ENCODE measurements at regions not wholly inside any gene's neighbourhood (a gene's known extent, or its start where the extent isn't known, plus 50 kb on each side); places are given as distances from the start of the nearest gene placed in this dataset.
"Not testable (repeated sequence)": the region's sequence is repeated elsewhere in the genome, so short reads cannot be mapped to it uniquely, and the experiment has no call there.

DNA sequence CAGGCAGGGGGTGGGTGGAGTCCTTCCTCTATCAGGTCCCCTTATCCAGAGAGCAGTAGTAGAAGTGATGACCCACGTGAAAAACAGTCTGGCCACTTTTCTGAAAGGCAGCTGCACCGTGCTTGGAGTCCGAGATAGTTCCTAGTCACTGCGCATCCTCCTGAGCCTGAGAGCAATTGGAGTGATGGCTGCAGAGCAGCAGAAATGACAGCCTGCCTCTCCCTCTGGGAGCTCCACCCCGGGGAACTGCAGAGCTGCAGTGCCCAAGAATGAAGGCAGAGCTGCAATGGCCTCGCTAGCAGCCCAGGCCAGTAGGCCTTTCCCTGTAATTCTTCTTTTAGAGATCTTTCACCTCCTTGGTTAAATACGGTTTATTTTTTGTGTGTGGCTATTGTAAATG, 82.6 kb downstream of the CETN3 start:
- Histone ChIP-seq H3K27ac (no peak overlapping the region), H3K4me1 (no peaks in the 10 kb centered on the region), H3K4me3 (no peak overlapping the region), H3K36me3 (no peaks in the 10 kb centered on the region), H3K9me3 (peaks cover 0 to 3% (median 0%) of the 10 kb centered on the region in 3 donors), H3K27me3 (no peaks in the 10 kb centered on the region)
- WGBS, 2 donors (ENCODE audit: low coverage in 1 of 2) = 66 to 68% methylated on average over 2 to 5 of the region's 7 CpGs
- no peak for ATAC-seq
- TF ChIP-seq CTCF (IDR thresholded peaks at IDR 0.05) (no peak), POLR2AphosphoS5 (IDR thresholded peaks at IDR 0.05) (no peak), POLR2A (IDR thresholded peaks at IDR 0.05) (no peak), EP300 (IDR thresholded peaks at IDR 0.05) (no peak)

DNA sequence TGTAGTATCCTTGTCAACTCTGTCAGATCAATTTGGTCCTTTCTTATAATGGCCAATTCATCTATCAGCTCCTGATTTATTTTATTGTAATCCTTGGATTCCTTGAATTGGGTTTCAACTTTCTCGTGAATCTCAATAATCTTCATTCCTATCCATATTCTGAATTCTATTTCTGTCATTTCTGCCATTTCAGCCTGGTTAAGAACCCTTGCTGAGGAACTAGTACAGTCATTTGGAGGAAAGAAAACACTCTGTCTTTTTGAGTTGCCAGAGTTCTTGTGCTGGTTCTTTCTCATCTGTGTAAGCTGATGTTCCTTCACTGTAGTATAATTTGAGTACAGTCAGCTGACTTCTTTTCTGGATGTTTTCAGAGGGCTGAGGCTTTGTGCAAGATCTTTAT, 84.5 kb downstream of the CETN3 start:
- TF ChIP-seq POLR2A (IDR thresholded peaks at IDR 0.05) = no peak
- H3K4me1 ChIP-seq = no peaks in the 10 kb centered on the region
- H3K36me3 ChIP-seq = no peaks in the 10 kb centered on the region
- H3K27me3 ChIP-seq = no peaks in the 10 kb centered on the region
- 80 to 94% methylated on average over 1 of the region's 1 CpG for WGBS, 2 donors (ENCODE audit: low coverage in 1 of 2)
- H3K9me3 ChIP-seq = peaks cover 0 to 18% (median 0%) of the 10 kb centered on the region in 3 donors
- no peak overlapping the region for H3K4me3 ChIP-seq
- no peak for ATAC-seq
- H3K27ac ChIP-seq = no peak overlapping the region

DNA sequence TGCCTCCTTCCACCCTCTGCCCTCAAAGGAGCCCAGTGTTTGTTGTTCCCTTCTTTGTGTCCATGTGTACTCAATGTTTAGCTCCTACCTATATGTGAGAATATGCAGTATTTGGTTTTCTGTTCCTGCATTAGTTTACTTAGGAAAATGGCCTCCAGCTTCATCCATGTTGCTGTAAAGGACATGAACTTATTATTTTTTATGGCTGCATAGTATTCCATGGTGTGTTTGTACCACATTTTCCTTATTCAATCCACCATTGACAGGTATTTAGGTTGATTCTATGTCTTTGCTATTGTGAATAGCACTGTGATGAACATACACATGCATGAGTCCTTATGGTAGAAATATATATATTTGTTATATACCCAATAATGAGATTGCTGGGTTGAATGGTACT, 89.2 kb downstream of the CETN3 start:
- not testable (repeated sequence) for H3K36me3 ChIP-seq

GRCh38 chr5:90312027-90312426, 97.5 kb downstream of the CETN3 start:
- Histone ChIP-seq H3K27ac (no peak overlapping the region), H3K9me3 (no peaks in the 10 kb centered on the region), H3K4me3 (no peak overlapping the region), H3K4me1 (no peaks in the 10 kb centered on the region), H3K36me3 (no peaks in the 10 kb centered on the region), H3K27me3 (no peaks in the 10 kb centered on the region)
- TF ChIP-seq CTCF (IDR thresholded peaks at IDR 0.05) (no peak), EP300 (IDR thresholded peaks at IDR 0.05) (no peak), POLR2A (IDR thresholded peaks at IDR 0.05) (no peak), POLR2AphosphoS5 (IDR thresholded peaks at IDR 0.05) (no peak)
- 89 to 98% methylated on average over 2 of the region's 2 CpGs for WGBS, 2 donors (ENCODE audit: low coverage in 1 of 2)
- ATAC-seq = no peak

More for the DNA sequence above, 89.2 kb downstream of the CETN3 start:
- peaks cover 0 to 18% (median 0%) of the 10 kb centered on the region in 3 donors for H3K9me3 ChIP-seq
- not testable (repeated sequence) for H3K27me3 ChIP-seq, H3K4me3 ChIP-seq, H3K27ac ChIP-seq, ATAC-seq, H3K4me1 ChIP-seq

DNA sequence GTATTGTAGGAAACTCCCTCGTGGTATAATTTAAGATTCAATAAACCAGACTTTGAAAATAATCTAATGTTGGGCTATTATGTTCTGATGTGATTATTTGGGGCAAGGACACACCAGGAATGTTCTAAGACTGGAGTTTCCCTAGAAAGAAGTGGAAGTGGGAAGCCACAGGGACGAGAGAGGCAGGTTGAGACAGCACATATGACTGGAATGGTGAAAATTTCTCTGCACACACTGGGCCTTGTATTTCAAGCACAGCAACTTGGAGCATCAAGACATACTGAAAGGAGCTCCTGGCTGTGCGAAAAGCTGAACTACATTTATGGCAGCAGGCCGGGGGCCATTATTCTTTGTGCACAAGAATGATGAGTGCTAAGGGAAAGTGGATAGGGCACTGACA, 98.2 kb downstream of the CETN3 start:
- H3K4me3 ChIP-seq = no peak overlapping the region
- no peaks in the 10 kb centered on the region for H3K4me1 ChIP-seq
- no peaks in the 10 kb centered on the region for H3K36me3 ChIP-seq
- H3K27me3 ChIP-seq = no peaks in the 10 kb centered on the region
- H3K27ac ChIP-seq = no peak overlapping the region
- WGBS, 2 donors (ENCODE audit: low coverage in 1 of 2) = 38 to 88% methylated on average over 4 of the region's 4 CpGs
- no peak for ATAC-seq
- no peaks in the 10 kb centered on the region for H3K9me3 ChIP-seq
- TF ChIP-seq POLR2A (IDR thresholded peaks at IDR 0.05) (no peak), POLR2AphosphoS5 (IDR thresholded peaks at IDR 0.05) (no peak), EP300 (IDR thresholded peaks at IDR 0.05) (no peak), CTCF (IDR thresholded peaks at IDR 0.05) (no peak)

DNA sequence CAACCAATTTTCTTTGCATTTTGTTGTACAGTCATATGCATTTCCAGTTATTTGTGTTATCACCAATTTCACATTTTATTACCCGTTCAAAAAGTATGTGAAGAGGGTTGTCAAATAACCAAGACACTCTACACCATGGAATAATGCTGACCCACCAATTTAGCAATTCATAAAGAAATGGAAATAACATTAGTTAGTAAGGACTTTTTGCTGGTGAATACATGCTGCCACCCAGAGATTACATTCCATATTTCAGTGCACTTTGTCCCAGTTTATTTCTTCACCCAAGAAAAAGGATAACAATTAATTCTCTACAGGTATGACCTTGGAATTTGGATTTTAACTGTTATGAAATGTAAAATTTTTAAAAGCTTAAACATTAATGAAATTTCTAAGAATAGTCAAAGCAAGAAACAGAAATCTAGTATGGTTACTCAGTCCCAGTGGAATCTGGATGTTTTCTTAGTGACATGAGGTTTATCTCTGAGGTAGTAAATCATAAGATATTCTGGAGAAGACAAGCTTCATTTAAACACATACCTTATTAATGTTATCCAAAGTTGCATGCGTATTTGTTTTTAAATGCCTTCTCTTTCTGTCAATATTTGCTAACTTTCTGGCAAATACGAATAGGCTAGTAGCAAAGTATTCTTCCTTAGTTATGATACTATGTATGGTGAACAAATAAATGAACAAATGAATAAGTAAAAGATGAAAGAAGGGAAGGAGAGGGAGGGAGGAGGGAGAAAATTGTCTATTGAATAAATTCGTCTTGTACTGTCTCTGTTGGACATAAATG, 100.6 kb downstream of the CETN3 start:
- Histone ChIP-seq H3K36me3 (no peaks in the 10 kb centered on the region), H3K27me3 (no peaks in the 10 kb centered on the region), H3K4me1 (no peaks in the 10 kb centered on the region), H3K4me3 (no peak overlapping the region), H3K27ac (no peak overlapping the region), H3K9me3 (no peaks in the 10 kb centered on the region)
- ATAC-seq = no peak
- TF ChIP-seq POLR2AphosphoS5 (IDR thresholded peaks at IDR 0.05) (no peak), EP300 (IDR thresholded peaks at IDR 0.05) (no peak), POLR2A (IDR thresholded peaks at IDR 0.05) (no peak)
- WGBS, 2 donors (ENCODE audit: low coverage in 1 of 2) = 61 to 63% methylated on average over 4 of the region's 4 CpGs
